OCI-LY3 (cell line): ENCODE measurements at regions not wholly inside any gene's neighbourhood (a gene's known extent, or its start where the extent isn't known, plus 50 kb on each side); places are given as distances from the start of the nearest gene placed in this dataset.

Source experiments
- EZH2phosphoT487 ChIP-seq: fragments of 200-600 bp; shearing (Covaris generic); IDR thresholded peaks from 2 replicates; pipeline ENCODE4 v1.6.1; 2018; ENCODE audit warnings: antibody characterized with exemption, mixed run types, low read depth
- TF ChIP-seq, protein P1 (sequence below): fragments of 200-600, 300-600 bp; sonication (generic); IDR thresholded peaks from 2 replicates; pipeline ENCODE4 v1.5.1; 2014; ENCODE audit warnings: antibody characterized with exemption, low read length, low read depth

DNA sequence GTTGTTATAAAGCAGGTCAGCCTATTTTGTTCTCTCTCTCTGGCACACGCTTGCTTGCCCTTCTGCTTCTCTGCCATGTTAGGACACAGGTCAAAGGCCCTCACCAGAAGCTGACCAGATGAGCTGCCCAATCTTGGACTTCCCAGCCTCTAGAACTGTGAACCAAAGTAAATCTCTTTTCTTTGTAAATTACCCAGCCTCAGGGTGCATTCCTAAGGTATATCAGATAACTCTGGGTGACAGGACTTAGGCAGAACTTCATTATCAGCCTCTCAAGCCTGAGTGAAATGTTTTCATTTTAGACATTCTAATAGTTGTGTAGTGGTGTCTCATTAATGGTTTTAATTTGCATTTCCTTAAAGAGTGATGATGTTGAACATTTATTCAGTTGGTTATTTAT is 124.3 kb downstream of the CDRT15L2 start:
- TF ChIP-seq, protein P1, sequence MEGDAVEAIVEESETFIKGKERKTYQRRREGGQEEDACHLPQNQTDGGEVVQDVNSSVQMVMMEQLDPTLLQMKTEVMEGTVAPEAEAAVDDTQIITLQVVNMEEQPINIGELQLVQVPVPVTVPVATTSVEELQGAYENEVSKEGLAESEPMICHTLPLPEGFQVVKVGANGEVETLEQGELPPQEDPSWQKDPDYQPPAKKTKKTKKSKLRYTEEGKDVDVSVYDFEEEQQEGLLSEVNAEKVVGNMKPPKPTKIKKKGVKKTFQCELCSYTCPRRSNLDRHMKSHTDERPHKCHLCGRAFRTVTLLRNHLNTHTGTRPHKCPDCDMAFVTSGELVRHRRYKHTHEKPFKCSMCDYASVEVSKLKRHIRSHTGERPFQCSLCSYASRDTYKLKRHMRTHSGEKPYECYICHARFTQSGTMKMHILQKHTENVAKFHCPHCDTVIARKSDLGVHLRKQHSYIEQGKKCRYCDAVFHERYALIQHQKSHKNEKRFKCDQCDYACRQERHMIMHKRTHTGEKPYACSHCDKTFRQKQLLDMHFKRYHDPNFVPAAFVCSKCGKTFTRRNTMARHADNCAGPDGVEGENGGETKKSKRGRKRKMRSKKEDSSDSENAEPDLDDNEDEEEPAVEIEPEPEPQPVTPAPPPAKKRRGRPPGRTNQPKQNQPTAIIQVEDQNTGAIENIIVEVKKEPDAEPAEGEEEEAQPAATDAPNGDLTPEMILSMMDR = no peak
- no peak for TF ChIP-seq EZH2phosphoT487
